Spleen (tissue), 7 donors: ENCODE measurements at regions not wholly inside any gene's neighbourhood (a gene's known extent, or its start where the extent isn't known, plus 50 kb on each side); places are given as distances from the start of the nearest gene placed in this dataset.

Source experiments
- CTCF ChIP-seq, 11 experiments: fragments of 200-600 bp in 7 of 11; fragments of 450-650 bp in 4 of 11; sonication (generic) in 4 of 11; IDR thresholded peaks in 8 of 11; conservative IDR thresholded peaks in 3 of 11; 1 replicate in 7 of 11; 2 replicates in 4 of 11; pipeline versions ENCODE4 v1.4.0 to v1.8.0; 2016 to 2021; ENCODE audit warnings: antibody characterized with exemption in 11 of 11, inconsistent platforms in 4 of 11, mild to moderate bottlenecking in 1 of 11
- POLR2A ChIP-seq, 3 donors: fragments of 450-650 bp; IDR thresholded peaks; one replicate each; pipeline ENCODE4 v1.5.1; 2017; ENCODE audit warnings: antibody characterized with exemption in 3 of 3, mild to moderate bottlenecking in 1 of 3
- donor health status: DM: no; HTN: no; CAD: no; lungs with moderate emphysema.
- donor health status: DM: no; HTN: no; CAD: no.
- donor health status: DM: no; HTN: no; CAD: no.

DNA sequence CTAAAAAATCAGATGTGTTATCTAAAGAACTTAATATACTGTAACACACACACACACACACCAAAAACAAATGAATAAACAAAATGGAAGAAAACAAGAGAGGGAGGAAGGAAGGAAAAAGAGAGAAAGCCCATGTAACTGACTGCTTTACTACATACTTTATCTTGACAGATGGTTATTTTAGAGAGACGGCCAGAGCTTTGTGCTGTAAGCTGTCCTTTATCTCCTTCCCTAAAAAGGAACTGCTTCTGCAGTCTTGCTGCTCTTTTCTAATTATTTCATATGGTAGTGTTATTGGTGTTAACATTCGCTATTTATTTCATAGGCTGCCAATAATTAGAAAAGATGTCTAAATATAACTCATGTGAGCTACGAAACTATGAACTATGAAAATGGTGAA, 1384.6 kb downstream of the MRPL39 start:
- no peak for TF ChIP-seq CTCF (IDR thresholded peaks at IDR 0.05 in 8 of 11, conservative IDR thresholded peaks at IDR 0.05 in 3 of 11)
- no peak for TF ChIP-seq POLR2A (IDR thresholded peaks at IDR 0.05)
